CD4-positive, CD25-positive, alpha-beta regulatory T cell (primary cell): ENCODE measurements at regions not wholly inside any gene's neighbourhood (a gene's known extent, or its start where the extent isn't known, plus 50 kb on each side); places are given as distances from the start of the nearest gene placed in this dataset.

Source experiments
- ATAC-seq, 2 donors: fragments of 150-1000 bp; cut with Tn5 transposase; one replicate each; pipeline ENCODE4 v1.10.0; 2021; ENCODE audit warnings: low read depth in 2 of 2, moderate number of reproducible peaks in 2 of 2, moderate library complexity in 1 of 2
- DNase-seq, 3 donors: peaks; one replicate each; pipeline versions ENCODE4 v3.0.0 to v3.0.0-alpha.2; 2012 to 2022; ENCODE audit warnings: mixed read lengths in 1 of 3
- H3K27ac ChIP-seq: one replicate; pipeline ENCODE4 v1.7.0; 2013; ENCODE audit warnings: mild to moderate bottlenecking, low read length; ENCODE audit not compliant: insufficient read depth, poor library complexity, severe bottlenecking
- H3K27me3 ChIP-seq: one replicate; pipeline ENCODE4 v1.7.0; 2013; ENCODE audit warnings: low read length; ENCODE audit not compliant: control insufficient read depth, insufficient read depth
- H3K36me3 ChIP-seq: one replicate; pipeline ENCODE4 v1.7.0; 2013; ENCODE audit warnings: mild to moderate bottlenecking, low read length, moderate library complexity; ENCODE audit not compliant: control insufficient read depth, insufficient read depth
- H3K4me1 ChIP-seq: 2 replicates; pipeline ENCODE4 v1.7.0; 2013; ENCODE audit warnings: mild to moderate bottlenecking, low read length; ENCODE audit not compliant: insufficient read depth, control insufficient read depth, poor library complexity, severe bottlenecking
- H3K4me3 ChIP-seq: one replicate; pipeline ENCODE4 v1.7.0; 2013; ENCODE audit warnings: low read depth, mild to moderate bottlenecking, low read length, moderate library complexity
- H3K9me3 ChIP-seq, 2 experiments: 1 replicate in 1 of 2; 2 replicates in 1 of 2; pipeline ENCODE4 v1.7.0; 2013; ENCODE audit warnings: low read length in 2 of 2, mild to moderate bottlenecking in 1 of 2, moderate library complexity in 1 of 2; ENCODE audit not compliant: control insufficient read depth in 2 of 2
- H3K27ac Mint-ChIP-seq, 3 donors: one replicate each; pipeline ENCODE4 v1.8.0; 2020 to 2022; ENCODE audit warnings: mild to moderate bottlenecking in 3 of 3, mixed read lengths in 3 of 3, moderate library complexity in 2 of 3
- H3K27me3 Mint-ChIP-seq: one replicate; pipeline ENCODE4 v1.8.0; 2022; ENCODE audit warnings: mild to moderate bottlenecking, mixed read lengths
- H3K36me3 Mint-ChIP-seq: one replicate; pipeline ENCODE4 v1.8.0; 2020; ENCODE audit warnings: mixed read lengths
- H3K4me1 Mint-ChIP-seq, 4 donors: one replicate each; pipeline ENCODE4 v1.8.0; 2020 to 2022; ENCODE audit warnings: mixed read lengths in 4 of 4, mild to moderate bottlenecking in 1 of 4
- H3K4me3 Mint-ChIP-seq, 4 donors: one replicate each; pipeline ENCODE4 v1.8.0; 2020 to 2022; ENCODE audit warnings: mild to moderate bottlenecking in 4 of 4, mixed read lengths in 4 of 4, moderate library complexity in 3 of 4
- H3K9me3 Mint-ChIP-seq, 7 donors: one replicate each; pipeline ENCODE4 v1.8.0; 2020 to 2022; ENCODE audit warnings: mixed read lengths in 7 of 7, mild to moderate bottlenecking in 3 of 7, moderate library complexity in 2 of 7

DNA sequence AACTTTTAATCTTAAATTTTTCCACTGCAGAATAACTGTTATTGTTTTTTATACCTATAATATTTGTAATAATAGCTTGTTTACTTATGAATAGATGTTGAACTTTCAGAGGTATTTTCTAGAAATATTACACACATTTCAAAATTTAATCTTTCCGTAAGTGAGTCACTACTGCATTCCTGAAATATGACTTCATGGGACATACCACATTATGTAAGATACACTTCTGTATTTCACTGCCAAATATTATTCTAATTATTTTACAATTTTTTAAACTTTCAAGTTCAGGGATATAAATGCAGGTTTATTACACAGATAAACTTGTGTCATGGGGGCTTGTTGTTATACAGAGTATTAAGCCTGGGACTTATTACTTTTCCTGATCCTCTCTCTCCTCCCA lies 2220.5 kb downstream of the NCAM2 start:
- Histone ChIP-seq H3K4me3 (no peak overlapping the region), H3K36me3 (no peaks in the 10 kb centered on the region), H3K4me1 (no peaks in the 10 kb centered on the region), H3K27me3 (no peaks in the 10 kb centered on the region), H3K27ac (no peak overlapping the region), H3K9me3 (peaks cover 4 to 7% of the 10 kb centered on the region in 2 experiments)
- DNase-seq (no peak), ATAC-seq (no peak)
- peaks cover 0 to 11% (median 7%) of the 10 kb centered on the region in 7 donors for H3K9me3 Mint-ChIP-seq
- H3K27me3 Mint-ChIP-seq, result no peaks in the 10 kb centered on the region
- no peaks in the 10 kb centered on the region for H3K4me1 Mint-ChIP-seq
- no peaks in the 10 kb centered on the region for H3K36me3 Mint-ChIP-seq
- H3K4me3 Mint-ChIP-seq, result no peak overlapping the region
- H3K27ac Mint-ChIP-seq, result no peak overlapping the region

- Mint-ChIP-seq H3K27me3 (no peaks in the 10 kb centered on the region), H3K4me3 (no peak overlapping the region), H3K9me3 (peaks cover 0 to 12% (median 7%) of the 10 kb centered on the region in 7 donors), H3K36me3 (no peaks in the 10 kb centered on the region), H3K27ac (no peak overlapping the region), H3K4me1 (no peaks in the 10 kb centered on the region)
- Histone ChIP-seq H3K9me3 (peaks cover 6 to 16% of the 10 kb centered on the region in 2 experiments), H3K4me3 (no peak overlapping the region), H3K36me3 (no peaks in the 10 kb centered on the region), H3K4me1 (no peaks in the 10 kb centered on the region), H3K27me3 (no peaks in the 10 kb centered on the region), H3K27ac (no peak overlapping the region)
- ATAC-seq, result no peak
- DNase-seq, result no peak
These were observed 2219.4 kb downstream of the NCAM2 start for GRCh38 chr21:23217597-23217996.

- Mint-ChIP-seq H3K4me1 (no peaks in the 10 kb centered on the region), H3K36me3 (no peaks in the 10 kb centered on the region), H3K9me3 (peaks cover 0 to 20% (median 7%) of the 10 kb centered on the region in 7 donors), H3K27ac (no peak overlapping the region), H3K27me3 (no peaks in the 10 kb centered on the region), H3K4me3 (no peak overlapping the region)
- DNase-seq (no peak), ATAC-seq (no peak)
- no peaks in the 10 kb centered on the region for H3K36me3 ChIP-seq
- H3K9me3 ChIP-seq, result peaks cover 9 to 21% of the 10 kb centered on the region in 2 experiments
- H3K27me3 ChIP-seq, result no peaks in the 10 kb centered on the region
- no peak overlapping the region for H3K4me3 ChIP-seq
- H3K27ac ChIP-seq, result no peak overlapping the region
- H3K4me1 ChIP-seq, result no peaks in the 10 kb centered on the region
These were observed 2217.1 kb downstream of the NCAM2 start for GRCh38 chr21:23215261-23215660.
